A549 (cell line): ENCODE measurements at regions not wholly inside any gene's neighbourhood (a gene's known extent, or its start where the extent isn't known, plus 50 kb on each side); places are given as distances from the start of the nearest gene placed in this dataset.

Source experiments
- ATAC-seq, 2 experiments: fragments of 200-7000 bp in 1 of 2; fragments of >200 bp in 1 of 2; cut with Nextera tagmentation in 1 of 2; cut with Tn5 transposase in 1 of 2; 3 replicates each; pipeline versions ENCODE4 v1.8.0 to v1.9.1; 2018 to 2020; ENCODE audit warnings: mild to moderate bottlenecking in 1 of 2, moderate library complexity in 1 of 2
- CTCF ChIA-PET: fragments of 300-600 bp; sonication (Branson Sonifier 250); formaldehyde crosslinking; extraction: SDS; loops from one replicate; lab custom pipeline; 2021; ENCODE audit warnings: antibody characterized with exemption, inconsistent platforms; lab: Yijun Ruan, JAX
- POLR2A ChIA-PET: fragments of 350-600 bp; formaldehyde crosslinking; extraction: SDS; loops from one replicate; lab custom pipeline; 2021; ENCODE audit warnings: antibody characterized with exemption, inconsistent platforms; lab: Yijun Ruan, JAX
- DNase-seq, 2 experiments: peaks; one replicate each; pipeline versions ENCODE4 v3.0.0 to v3.0.0-alpha.2; 2011 to 2016; ENCODE audit warnings: low read depth in 1 of 2, low spot score in 1 of 2
- FAIRE-seq: peaks from 2 replicates; lab custom pipeline; 2011; peaks lifted over from hg19 to GRCh38; lab: Jason Lieb, UNC
- H3K27ac ChIP-seq, 2 experiments: fragments of >200 bp; sonication (Bioruptor Twin); formaldehyde crosslinking; 3 replicates each; pipeline ENCODE4 v1.5.1; 2016 to 2017
- H3K4me1 ChIP-seq: fragments of >200 bp; sonication (Bioruptor Twin); formaldehyde crosslinking; 3 replicates; pipeline ENCODE4 v1.6.1; 2016
- H3K4me2 ChIP-seq: fragments of >200 bp; sonication (Bioruptor Twin); formaldehyde crosslinking; 3 replicates; pipeline ENCODE4 v1.6.1; 2016
- H3K4me3 ChIP-seq: fragments of >200 bp; sonication (Bioruptor Twin); formaldehyde crosslinking; 3 replicates; pipeline ENCODE4 v1.5.1; 2016
- H3K9me3 ChIP-seq: fragments of >200 bp; sonication (Bioruptor Twin); formaldehyde crosslinking; 3 replicates; pipeline ENCODE4 v1.6.1; 2016
- BHLHE40 ChIP-seq: IDR thresholded peaks from 2 replicates; pipeline ENCODE4 v1.6.1; 2012; ENCODE audit warnings: low read depth, low read length, inconsistent platforms
- CHD2 ChIP-seq: fragments of 150-350 bp; IDR thresholded peaks from 2 replicates; pipeline ENCODE4 v1.6.1; 2014; ENCODE audit warnings: low read length; ENCODE audit not compliant: partially characterized antibody
- EHF ChIP-seq: fragments of 250-450 bp; sonication (Bioruptor Pico); IDR thresholded peaks from 2 replicates; pipeline ENCODE4 v1.5.0; 2020; ENCODE audit warnings: mild to moderate bottlenecking
- FOSB ChIP-seq: fragments of 250-450 bp; sonication (Bioruptor Pico); IDR thresholded peaks from 2 replicates; pipeline ENCODE4 v1.5.0; 2020; ENCODE audit warnings: mild to moderate bottlenecking, moderate library complexity
- GATA3 ChIP-seq: IDR thresholded peaks from 2 replicates; pipeline ENCODE4 v1.6.1; 2012; ENCODE audit warnings: borderline replicate concordance
- HEYL ChIP-seq: fragments of 250-450 bp; sonication (Bioruptor Pico); IDR thresholded peaks from 2 replicates; pipeline ENCODE4 v1.8.0; 2021; ENCODE audit warnings: mild to moderate bottlenecking, moderate library complexity
- HOXA7 ChIP-seq: fragments of 250-450 bp; sonication (Bioruptor Pico); IDR thresholded peaks from 2 replicates; pipeline ENCODE4 v1.5.0; 2020; ENCODE audit warnings: mild to moderate bottlenecking, moderate library complexity
- HOXB13 ChIP-seq: fragments of 250-450 bp; sonication (Bioruptor Pico); IDR thresholded peaks from 2 replicates; pipeline ENCODE4 v1.5.0; 2020; ENCODE audit warnings: low read depth, mild to moderate bottlenecking, moderate library complexity
- JUN ChIP-seq, 2 experiments: fragments of >200 bp; sonication (Bioruptor Twin); formaldehyde crosslinking; IDR thresholded peaks; 2 replicates in 1 of 2; 3 replicates in 1 of 2; pipeline ENCODE4 v1.6.1; 2016 to 2017
- KDM5A ChIP-seq: fragments of 200-600 bp; sonication (generic); IDR thresholded peaks from 2 replicates; pipeline ENCODE4 v1.6.1; 2016; ENCODE audit warnings: antibody characterized with exemption, mild to moderate bottlenecking
- MAFK ChIP-seq: fragments of 450-650 bp; IDR thresholded peaks from 2 replicates; pipeline ENCODE4 v1.6.1; 2014; ENCODE audit not compliant: partially characterized antibody
- PHF8 ChIP-seq: fragments of 200-600 bp; sonication (generic); IDR thresholded peaks from 2 replicates; pipeline ENCODE4 v1.6.1; 2016; ENCODE audit warnings: low read depth, mild to moderate bottlenecking, antibody characterized with exemption, moderate library complexity, borderline replicate concordance
- POLR2A ChIP-seq: IDR thresholded peaks from 2 replicates; pipeline ENCODE4 v1.6.1; 2012; ENCODE audit warnings: mild to moderate bottlenecking, low read length
- POLR2AphosphoS2 ChIP-seq: conservative IDR thresholded peaks from 2 replicates; pipeline ENCODE4 v1.6.1; 2012; ENCODE audit warnings: low read length, improper control_type of control experiment, inconsistent platforms
- RARB ChIP-seq: fragments of 250-450 bp; sonication (Bioruptor Pico); IDR thresholded peaks from 2 replicates; pipeline ENCODE4 v1.8.0; 2021; ENCODE audit warnings: mild to moderate bottlenecking, moderate library complexity
- RCOR1 ChIP-seq: fragments of 150-350 bp; IDR thresholded peaks from 2 replicates; pipeline ENCODE4 v1.6.1; 2014; ENCODE audit warnings: antibody characterized with exemption, low read length, low read depth
- SMC3 ChIP-seq: fragments of >200 bp; sonication (Bioruptor Twin); formaldehyde crosslinking; IDR thresholded peaks from 3 replicates; pipeline ENCODE4 v1.6.1; 2018; ENCODE audit warnings: inconsistent platforms
- SREBF2 ChIP-seq: fragments of 450-650 bp; IDR thresholded peaks from 2 replicates; pipeline ENCODE4 v1.6.1; 2014; ENCODE audit warnings: mild to moderate bottlenecking, moderate library complexity
- ZNF302 ChIP-seq: fragments of 250-450 bp; sonication (Bioruptor Pico); IDR thresholded peaks from 2 replicates; pipeline ENCODE4 v1.9.0; 2021; ENCODE audit warnings: inconsistent platforms, mild to moderate bottlenecking, moderate library complexity
- ZSCAN20 ChIP-seq: fragments of 250-450 bp; sonication (Bioruptor Pico); IDR thresholded peaks from 2 replicates; pipeline ENCODE4 v1.8.0; 2022; ENCODE audit warnings: mild to moderate bottlenecking, moderate library complexity
- WGBS: methylation state at CpG from one replicate; pipeline ENCODE4 v1.1.6; 2017; ENCODE audit errors: missing lambda C conversion rate; 5-methylcytosine and 5-hydroxymethylcytosine counted together
- TF ChIP-seq, protein P1 (sequence below): fragments of >200 bp; sonication (Bioruptor Twin); formaldehyde crosslinking; IDR thresholded peaks from 3 replicates; pipeline ENCODE4 v1.5.1; 2016
- TF ChIP-seq, protein P2 (sequence below): fragments of >200 bp; sonication (Bioruptor Twin); formaldehyde crosslinking; IDR thresholded peaks from 3 replicates; pipeline ENCODE4 v1.6.1; 2016
- TF ChIP-seq, protein P3 (sequence below): fragments of 250-450 bp; sonication (Bioruptor Pico); IDR thresholded peaks from 2 replicates; pipeline ENCODE4 v1.5.0; 2020; ENCODE audit warnings: low read depth, mild to moderate bottlenecking, moderate library complexity
- TF ChIP-seq, protein P4 (sequence below): IDR thresholded peaks from 2 replicates; pipeline ENCODE4 v1.6.1; 2012; ENCODE audit warnings: low read depth, borderline replicate concordance

DNA sequence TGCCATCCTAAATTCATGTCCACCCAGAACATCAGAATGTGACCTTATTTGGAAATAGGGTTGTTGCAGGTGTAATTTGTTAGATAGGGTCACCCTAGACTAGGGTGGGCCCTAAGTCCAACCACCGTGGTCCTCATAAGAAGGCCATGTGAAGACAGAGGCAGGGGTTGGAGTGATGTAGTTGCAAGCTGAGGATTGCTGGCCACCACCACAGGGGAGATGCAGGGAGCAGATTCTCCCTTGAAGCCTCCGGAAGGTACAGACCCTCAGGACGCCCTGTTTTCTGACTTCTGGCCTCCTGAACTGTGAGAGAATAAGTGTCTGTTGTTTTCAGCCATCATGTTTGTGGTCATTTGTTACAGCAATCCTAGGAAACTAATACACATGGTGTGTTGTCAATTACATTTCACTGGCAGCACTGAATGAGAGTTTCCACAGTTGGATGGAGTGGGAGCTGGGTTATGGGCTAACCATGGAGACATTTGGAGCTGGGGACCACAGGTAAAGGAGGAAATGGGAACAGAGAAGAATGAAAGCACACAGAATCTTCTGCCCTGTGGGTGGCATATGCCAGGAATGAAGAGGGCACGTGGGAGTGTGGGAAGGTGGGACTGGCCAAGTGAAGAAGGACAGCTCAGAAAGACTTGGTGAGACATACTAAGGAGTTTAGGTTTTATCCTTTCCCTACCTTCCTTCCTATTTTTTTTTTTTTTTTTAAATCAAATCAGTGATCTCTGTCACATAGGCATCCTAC is 266.0 kb downstream of the MYCN start:
- 4% methylated on average over 4 of the region's 4 CpGs for WGBS
- Histone ChIP-seq H3K27ac (no peak overlapping the region), H3K4me3 (no peak overlapping the region), H3K4me2 (no peak overlapping the region), H3K4me1 (no peaks in the 10 kb centered on the region), H3K9me3 (no peaks in the 10 kb centered on the region)
- FAIRE-seq (no peak), DNase-seq (no peak), ATAC-seq (no peak)
- TF ChIP-seq BHLHE40 (no peak), CHD2 (no peak), HEYL (CRISPR knock-in tag) (no peak), POLR2AphosphoS2 (no peak), HOXB13 (CRISPR knock-in tag) (no peak), SMC3 (no peak)
- ChIA-PET POLR2A (no interaction called here), CTCF (no interaction called here)

DNA sequence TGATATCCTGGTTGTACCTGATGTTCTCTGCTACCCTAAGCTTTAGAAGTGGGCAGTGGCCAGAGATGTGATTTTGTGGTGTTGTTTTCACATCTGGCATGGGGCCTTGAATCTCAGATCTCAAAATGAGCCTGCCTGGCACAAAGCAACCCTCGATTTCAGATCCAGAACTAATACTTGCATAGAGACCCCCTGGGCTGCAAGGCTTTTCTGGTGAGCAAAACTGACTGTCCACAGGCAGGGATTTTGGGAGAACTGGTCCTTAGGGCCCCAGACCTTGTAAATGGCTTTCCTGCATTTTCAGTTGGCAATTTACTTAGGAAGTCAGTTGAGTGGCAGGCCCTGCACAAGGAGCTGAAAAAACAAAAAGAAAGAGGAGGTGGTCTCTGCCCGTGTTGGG is 265.3 kb downstream of the MYCN start:
- Histone ChIP-seq H3K27ac (no peak overlapping the region), H3K4me2 (no peak overlapping the region), H3K4me3 (no peak overlapping the region), H3K9me3 (no peaks in the 10 kb centered on the region), H3K4me1 (no peaks in the 10 kb centered on the region)
- ATAC-seq = no peak
- POLR2A ChIA-PET = no interaction called here
- CTCF ChIA-PET = no interaction called here
- no peak for FAIRE-seq
- 3% methylated on average over 2 of the region's 2 CpGs for WGBS
- DNase-seq = no peak
- no peak for TF ChIP-seq PHF8
- TF ChIP-seq RCOR1 = no peak
- TF ChIP-seq, protein P1, sequence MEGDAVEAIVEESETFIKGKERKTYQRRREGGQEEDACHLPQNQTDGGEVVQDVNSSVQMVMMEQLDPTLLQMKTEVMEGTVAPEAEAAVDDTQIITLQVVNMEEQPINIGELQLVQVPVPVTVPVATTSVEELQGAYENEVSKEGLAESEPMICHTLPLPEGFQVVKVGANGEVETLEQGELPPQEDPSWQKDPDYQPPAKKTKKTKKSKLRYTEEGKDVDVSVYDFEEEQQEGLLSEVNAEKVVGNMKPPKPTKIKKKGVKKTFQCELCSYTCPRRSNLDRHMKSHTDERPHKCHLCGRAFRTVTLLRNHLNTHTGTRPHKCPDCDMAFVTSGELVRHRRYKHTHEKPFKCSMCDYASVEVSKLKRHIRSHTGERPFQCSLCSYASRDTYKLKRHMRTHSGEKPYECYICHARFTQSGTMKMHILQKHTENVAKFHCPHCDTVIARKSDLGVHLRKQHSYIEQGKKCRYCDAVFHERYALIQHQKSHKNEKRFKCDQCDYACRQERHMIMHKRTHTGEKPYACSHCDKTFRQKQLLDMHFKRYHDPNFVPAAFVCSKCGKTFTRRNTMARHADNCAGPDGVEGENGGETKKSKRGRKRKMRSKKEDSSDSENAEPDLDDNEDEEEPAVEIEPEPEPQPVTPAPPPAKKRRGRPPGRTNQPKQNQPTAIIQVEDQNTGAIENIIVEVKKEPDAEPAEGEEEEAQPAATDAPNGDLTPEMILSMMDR = no peak
- TF ChIP-seq GATA3 = no peak
- TF ChIP-seq EHF (CRISPR knock-in tag) = no peak
- TF ChIP-seq FOSB (CRISPR knock-in tag) = no peak
- TF ChIP-seq ZNF302 (CRISPR knock-in tag) = no peak
- TF ChIP-seq KDM5A = no peak
- TF ChIP-seq SREBF2 = no peak
- TF ChIP-seq, protein P2, sequence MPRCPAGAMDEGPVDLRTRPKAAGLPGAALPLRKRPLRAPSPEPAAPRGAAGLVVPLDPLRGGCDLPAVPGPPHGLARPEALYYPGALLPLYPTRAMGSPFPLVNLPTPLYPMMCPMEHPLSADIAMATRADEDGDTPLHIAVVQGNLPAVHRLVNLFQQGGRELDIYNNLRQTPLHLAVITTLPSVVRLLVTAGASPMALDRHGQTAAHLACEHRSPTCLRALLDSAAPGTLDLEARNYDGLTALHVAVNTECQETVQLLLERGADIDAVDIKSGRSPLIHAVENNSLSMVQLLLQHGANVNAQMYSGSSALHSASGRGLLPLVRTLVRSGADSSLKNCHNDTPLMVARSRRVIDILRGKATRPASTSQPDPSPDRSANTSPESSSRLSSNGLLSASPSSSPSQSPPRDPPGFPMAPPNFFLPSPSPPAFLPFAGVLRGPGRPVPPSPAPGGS = no peak
- no peak for TF ChIP-seq RARB
- TF ChIP-seq JUN (IDR thresholded peaks at IDR 0.05) = no peak
- TF ChIP-seq, protein P3, sequence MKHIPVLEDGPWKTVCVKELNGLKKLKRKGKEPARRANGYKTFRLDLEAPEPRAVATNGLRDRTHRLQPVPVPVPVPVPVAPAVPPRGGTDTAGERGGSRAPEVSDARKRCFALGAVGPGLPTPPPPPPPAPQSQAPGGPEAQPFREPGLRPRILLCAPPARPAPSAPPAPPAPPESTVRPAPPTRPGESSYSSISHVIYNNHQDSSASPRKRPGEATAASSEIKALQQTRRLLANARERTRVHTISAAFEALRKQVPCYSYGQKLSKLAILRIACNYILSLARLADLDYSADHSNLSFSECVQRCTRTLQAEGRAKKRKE (CRISPR knock-in tag) = no peak
- TF ChIP-seq POLR2A = no peak
- TF ChIP-seq MAFK = no peak
- no peak for TF ChIP-seq ZSCAN20 (CRISPR knock-in tag)
- TF ChIP-seq, protein P4, sequence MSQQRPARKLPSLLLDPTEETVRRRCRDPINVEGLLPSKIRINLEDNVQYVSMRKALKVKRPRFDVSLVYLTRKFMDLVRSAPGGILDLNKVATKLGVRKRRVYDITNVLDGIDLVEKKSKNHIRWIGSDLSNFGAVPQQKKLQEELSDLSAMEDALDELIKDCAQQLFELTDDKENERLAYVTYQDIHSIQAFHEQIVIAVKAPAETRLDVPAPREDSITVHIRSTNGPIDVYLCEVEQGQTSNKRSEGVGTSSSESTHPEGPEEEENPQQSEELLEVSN = no peak
- no peak for TF ChIP-seq HOXA7 (CRISPR knock-in tag)
